Kasumi-1 (cell line): ENCODE measurements at regions not wholly inside any gene's neighbourhood (a gene's known extent, or its start where the extent isn't known, plus 50 kb on each side); places are given as distances from the start of the nearest gene placed in this dataset.

Experiments used
- DNase-seq, 2 experiments: peaks; one replicate each; lab custom pipeline; 2025; lab: John Stamatoyannopoulos, UW

GRCh38 chr1:38571726-38572125 is 287.8 kb downstream of the RRAGC start:
- no peak for DNase-seq

GRCh38 chr1:38570657-38570975 is 289.0 kb downstream of the RRAGC start:
- no peak for DNase-seq

- no peak for DNase-seq
Measured at GRCh38 chr1:38569932-38570656, 289.5 kb downstream of the RRAGC start.

- no peak for DNase-seq
Measured at GRCh38 chr1:38568061-38568857, 291.3 kb downstream of the RRAGC start.

GRCh38 chr1:38567401-38567800 is 292.2 kb downstream of the RRAGC start:
- DNase-seq, result no peak

- DNase-seq, result no peak
Measured at GRCh38 chr1:38565020-38565491, 294.5 kb downstream of the RRAGC start.

GRCh38 chr1:38563942-38564735 is 295.4 kb downstream of the RRAGC start:
- no peak for DNase-seq

GRCh38 chr1:38561725-38562124 is 297.8 kb downstream of the RRAGC start:
- DNase-seq, result no peak

- no peak for DNase-seq
Measured at GRCh38 chr1:38561110-38561509, 298.5 kb downstream of the RRAGC start.

- no peak for DNase-seq
Measured at GRCh38 chr1:38560457-38560856, 299.1 kb downstream of the RRAGC start.

GRCh38 chr1:38559446-38560165 is 300.0 kb downstream of the RRAGC start:
- DNase-seq, result peak; percentile 44 to 56

GRCh38 chr1:38558500-38559445 is 300.8 kb downstream of the RRAGC start:
- no peak for DNase-seq

GRCh38 chr1:38558055-38558454 is 301.5 kb downstream of the RRAGC start:
- no peak for DNase-seq

GRCh38 chr1:38555594-38555993 is 304.0 kb downstream of the RRAGC start:
- DNase-seq, result no peak

GRCh38 chr1:38555130-38555529 is 304.4 kb downstream of the RRAGC start:
- no peak for DNase-seq

- DNase-seq, result no peak
Measured at GRCh38 chr1:38551318-38552307, 308.0 kb downstream of the RRAGC start.

GRCh38 chr1:38549191-38549590 is 310.4 kb downstream of the RRAGC start:
- no peak for DNase-seq

- no peak for DNase-seq
Measured at GRCh38 chr1:38547321-38547720, 312.3 kb downstream of the RRAGC start.

GRCh38 chr1:38546636-38547035 is 312.9 kb downstream of the RRAGC start:
- no peak for DNase-seq

- no peak for DNase-seq
Measured at GRCh38 chr1:38541223-38541622, 318.3 kb downstream of the RRAGC start.
